ENCODE measurements at regions not wholly inside any gene's neighbourhood (a gene's known extent, or its start where the extent isn't known, plus 50 kb on each side); places are given as distances from the start of the nearest gene placed in this dataset.

DNA sequence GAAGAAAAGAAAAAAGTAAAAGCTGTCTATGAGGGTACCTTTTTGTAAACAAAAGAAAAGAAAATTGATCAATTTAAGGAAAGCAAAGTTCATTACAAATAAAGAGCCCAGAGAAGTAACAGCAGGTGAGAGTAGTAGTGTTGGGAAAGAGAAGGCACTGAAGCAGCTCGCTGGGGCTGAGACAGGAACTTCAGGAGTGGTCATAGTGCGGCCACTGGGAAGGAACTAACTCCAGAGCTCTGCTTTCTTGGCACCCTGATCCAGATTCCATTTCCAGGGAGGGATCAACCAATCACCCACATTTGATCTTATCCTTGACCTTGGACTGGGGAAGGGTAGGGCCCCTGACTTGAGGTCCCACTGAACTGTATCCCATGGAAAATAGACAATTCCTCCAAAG, 617.6 kb downstream of the CPS1 start:
- TF ChIP-seq, protein P1, sequence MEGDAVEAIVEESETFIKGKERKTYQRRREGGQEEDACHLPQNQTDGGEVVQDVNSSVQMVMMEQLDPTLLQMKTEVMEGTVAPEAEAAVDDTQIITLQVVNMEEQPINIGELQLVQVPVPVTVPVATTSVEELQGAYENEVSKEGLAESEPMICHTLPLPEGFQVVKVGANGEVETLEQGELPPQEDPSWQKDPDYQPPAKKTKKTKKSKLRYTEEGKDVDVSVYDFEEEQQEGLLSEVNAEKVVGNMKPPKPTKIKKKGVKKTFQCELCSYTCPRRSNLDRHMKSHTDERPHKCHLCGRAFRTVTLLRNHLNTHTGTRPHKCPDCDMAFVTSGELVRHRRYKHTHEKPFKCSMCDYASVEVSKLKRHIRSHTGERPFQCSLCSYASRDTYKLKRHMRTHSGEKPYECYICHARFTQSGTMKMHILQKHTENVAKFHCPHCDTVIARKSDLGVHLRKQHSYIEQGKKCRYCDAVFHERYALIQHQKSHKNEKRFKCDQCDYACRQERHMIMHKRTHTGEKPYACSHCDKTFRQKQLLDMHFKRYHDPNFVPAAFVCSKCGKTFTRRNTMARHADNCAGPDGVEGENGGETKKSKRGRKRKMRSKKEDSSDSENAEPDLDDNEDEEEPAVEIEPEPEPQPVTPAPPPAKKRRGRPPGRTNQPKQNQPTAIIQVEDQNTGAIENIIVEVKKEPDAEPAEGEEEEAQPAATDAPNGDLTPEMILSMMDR (IDR thresholded peaks at IDR 0.05): no peak
- TF ChIP-seq POLR2A (IDR thresholded peaks at IDR 0.05; ENCODE audit: low read length) (no peak), GATA3 (IDR thresholded peaks at IDR 0.05; ENCODE audit: borderline replicate concordance) (no peak)
- TF ChIP-seq, protein P2, sequence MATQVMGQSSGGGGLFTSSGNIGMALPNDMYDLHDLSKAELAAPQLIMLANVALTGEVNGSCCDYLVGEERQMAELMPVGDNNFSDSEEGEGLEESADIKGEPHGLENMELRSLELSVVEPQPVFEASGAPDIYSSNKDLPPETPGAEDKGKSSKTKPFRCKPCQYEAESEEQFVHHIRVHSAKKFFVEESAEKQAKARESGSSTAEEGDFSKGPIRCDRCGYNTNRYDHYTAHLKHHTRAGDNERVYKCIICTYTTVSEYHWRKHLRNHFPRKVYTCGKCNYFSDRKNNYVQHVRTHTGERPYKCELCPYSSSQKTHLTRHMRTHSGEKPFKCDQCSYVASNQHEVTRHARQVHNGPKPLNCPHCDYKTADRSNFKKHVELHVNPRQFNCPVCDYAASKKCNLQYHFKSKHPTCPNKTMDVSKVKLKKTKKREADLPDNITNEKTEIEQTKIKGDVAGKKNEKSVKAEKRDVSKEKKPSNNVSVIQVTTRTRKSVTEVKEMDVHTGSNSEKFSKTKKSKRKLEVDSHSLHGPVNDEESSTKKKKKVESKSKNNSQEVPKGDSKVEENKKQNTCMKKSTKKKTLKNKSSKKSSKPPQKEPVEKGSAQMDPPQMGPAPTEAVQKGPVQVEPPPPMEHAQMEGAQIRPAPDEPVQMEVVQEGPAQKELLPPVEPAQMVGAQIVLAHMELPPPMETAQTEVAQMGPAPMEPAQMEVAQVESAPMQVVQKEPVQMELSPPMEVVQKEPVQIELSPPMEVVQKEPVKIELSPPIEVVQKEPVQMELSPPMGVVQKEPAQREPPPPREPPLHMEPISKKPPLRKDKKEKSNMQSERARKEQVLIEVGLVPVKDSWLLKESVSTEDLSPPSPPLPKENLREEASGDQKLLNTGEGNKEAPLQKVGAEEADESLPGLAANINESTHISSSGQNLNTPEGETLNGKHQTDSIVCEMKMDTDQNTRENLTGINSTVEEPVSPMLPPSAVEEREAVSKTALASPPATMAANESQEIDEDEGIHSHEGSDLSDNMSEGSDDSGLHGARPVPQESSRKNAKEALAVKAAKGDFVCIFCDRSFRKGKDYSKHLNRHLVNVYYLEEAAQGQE (IDR thresholded peaks at IDR 0.05): no peak

All from A549 (cell line).